Posterior vena cava (tissue), 2 donors: ENCODE measurements at regions not wholly inside any gene's neighbourhood (a gene's known extent, or its start where the extent isn't known, plus 50 kb on each side); places are given as distances from the start of the nearest gene placed in this dataset.
"Not testable (repeated sequence)": the region's sequence is repeated elsewhere in the genome, so short reads cannot be mapped to it uniquely, and the experiment has no call there.

Experiments
- DNase-seq: peaks from one replicate; pipeline ENCODE4 v3.0.0-alpha.2; 2020; ENCODE audit warnings: low spot score
- intact Hi-C, 2 donors: fragments of 100-400 bp; cut with DNase I; formaldehyde crosslinking; loops; one replicate each; pipeline versions ENCODE4 v1.14.1 to v1.14.2; 2022 to 2023
- donor health status: DM: yes; HTN: yes; CAD: no.
- donor health status: DM: yes; HTN: yes; CAD: no.

DNA sequence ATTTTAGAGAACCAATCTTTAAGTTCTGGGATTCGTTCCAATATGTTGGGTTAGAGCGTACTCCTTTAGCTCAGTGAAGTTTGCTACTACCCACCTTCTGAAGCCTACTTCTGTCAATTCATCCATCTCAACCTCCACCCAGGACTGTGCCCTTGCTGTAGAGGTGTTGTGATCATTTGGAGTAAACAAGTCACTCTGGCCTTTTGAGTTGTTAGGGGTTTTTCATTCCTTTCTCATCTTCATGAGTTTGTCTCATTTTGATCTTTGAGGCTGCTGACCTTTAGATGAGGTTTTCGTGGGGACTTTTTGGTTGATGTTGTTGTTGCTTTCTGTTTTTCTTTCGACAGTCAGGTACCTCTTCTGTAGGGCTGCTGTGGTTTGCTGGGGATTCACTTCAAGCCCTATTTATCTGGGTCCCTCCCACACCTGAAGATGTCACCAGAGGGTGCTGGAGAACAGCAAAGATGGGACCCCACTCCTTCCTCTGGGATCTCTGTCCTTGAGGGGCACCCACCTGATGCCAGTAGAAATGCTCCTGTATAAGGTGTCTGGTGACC lies 158.4 kb downstream of the ANKRD36B start:
- DNase-seq, intact Hi-C loops: not testable (repeated sequence)

DNA sequence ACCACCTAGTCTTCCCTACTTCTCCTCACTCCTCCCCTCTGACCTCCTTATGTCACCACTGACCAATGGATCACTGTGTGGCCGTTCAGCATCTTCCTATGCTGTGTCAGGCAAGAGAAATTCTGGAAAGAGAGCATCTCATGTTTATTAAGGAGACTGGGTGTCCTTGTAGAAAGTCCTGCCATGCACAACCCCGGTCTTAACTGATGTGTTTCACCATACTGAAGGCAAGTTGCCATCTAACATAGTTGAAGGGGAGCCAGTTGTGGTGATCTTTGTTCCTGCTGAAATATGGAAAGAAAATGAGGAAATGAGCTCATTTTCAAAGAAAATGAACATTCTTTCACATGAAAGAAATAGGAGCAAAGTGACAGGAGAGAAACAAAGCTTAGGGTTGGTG lies 167.3 kb downstream of the ANKRD36B start:
- intact Hi-C loops, DNase-seq: not testable (repeated sequence)

DNA sequence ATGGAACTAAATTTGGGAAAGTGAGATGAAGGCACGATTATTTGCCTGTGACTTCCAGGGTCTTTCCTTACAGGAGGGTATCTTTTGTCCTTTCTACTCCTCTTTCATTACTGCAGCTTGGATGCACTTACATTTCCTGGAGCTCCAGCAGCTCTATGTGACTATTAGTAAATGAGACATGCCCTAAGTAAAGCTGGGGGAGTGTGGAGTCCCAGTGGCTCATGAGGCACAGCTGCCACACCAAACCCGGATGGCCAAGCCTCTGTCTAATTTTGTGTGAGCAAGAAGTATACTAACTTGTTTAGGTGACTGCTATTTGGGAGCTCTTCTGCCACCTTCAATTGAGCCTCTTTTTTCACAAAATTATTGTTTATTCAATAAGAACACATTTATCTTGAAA lies 183.3 kb downstream of the ANKRD36B start:
- DNase-seq, intact Hi-C loops: not testable (repeated sequence)

DNA sequence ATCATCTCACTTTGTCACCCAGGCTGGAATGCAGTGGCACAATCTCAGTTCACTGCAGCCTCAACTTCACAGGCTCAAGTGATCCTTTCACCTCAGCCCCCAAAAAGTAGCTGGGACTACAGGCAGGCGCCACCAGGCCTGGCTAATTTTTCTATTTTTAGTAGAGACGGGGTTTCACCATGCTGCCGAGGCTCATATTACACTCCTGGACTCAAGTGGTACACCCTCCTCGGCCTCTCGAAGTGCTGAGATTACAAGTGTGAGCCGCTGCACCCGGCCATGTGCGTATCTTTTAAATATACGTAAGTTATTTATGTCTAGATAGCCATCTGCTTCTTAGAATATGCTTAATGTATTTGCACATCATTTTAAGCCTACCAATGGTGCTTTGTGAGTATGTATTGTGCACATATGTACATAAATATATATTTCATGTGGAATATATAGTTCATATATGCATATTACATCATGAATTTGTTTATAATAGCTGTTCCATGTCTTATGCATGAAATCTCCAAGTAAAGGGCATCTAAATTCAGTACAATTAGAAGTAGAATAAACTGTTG lies 184.4 kb downstream of the ANKRD36B start:
- intact Hi-C loops: not testable (repeated sequence)
- DNase-seq: peak; percentile 47

DNA sequence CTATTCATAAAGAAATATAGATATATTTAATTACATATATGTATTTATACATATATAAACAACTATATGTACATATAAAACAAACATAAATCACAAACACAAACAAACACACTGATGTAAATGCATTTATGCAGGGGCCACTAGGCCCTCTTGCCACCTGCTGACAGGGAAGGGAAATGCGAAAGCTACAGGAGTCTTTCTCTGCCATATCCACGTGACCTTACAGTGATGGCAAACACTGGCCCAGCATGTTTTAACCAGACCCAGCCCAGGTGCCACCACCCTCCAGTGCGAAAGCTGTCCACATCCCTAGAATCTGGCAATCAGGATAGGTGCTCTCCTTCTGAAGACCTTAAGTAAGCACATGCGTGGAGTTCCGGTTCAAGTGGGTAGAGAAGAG lies 187.0 kb downstream of the ANKRD36B start:
- intact Hi-C loops, DNase-seq: not testable (repeated sequence)

DNA sequence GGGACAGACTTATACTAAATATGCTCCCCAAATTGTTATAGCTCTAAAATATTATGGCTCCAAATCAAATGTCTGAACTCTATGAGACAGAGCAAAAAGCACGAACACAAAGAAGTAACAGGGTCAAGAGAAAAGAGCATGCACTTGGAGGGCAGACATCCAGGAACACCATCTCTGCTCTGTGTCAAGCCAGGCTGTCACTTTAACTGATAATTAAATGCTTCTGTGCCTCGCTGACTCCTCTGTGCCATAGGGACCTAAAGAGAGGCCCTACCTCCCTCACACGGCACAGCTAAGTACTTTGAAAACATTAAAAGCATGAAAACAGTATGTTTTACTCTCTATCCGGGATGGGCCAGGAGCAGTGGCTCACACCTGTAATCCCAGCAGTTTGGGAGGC lies 194.0 kb downstream of the ANKRD36B start:
- intact Hi-C loops, DNase-seq: not testable (repeated sequence)

DNA sequence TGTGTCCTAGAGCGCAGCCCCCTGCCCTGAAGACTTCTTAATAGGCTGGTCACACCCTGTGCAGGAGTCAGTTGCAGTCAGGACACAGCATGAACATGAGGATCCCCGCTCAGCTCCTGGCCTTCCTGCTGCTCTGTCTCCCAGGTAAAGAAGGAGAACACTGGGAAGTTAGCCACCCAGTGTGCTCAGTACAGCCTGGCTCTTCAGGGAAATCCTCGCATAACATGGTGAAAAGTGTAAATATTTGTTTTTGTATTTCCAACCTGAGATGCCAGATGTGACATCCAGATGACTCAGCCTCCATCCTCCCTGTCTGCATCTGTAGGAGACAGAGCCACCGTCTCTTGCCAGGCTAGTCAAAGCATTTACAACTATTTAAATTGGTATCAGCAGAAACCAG lies 203.9 kb downstream of the ANKRD36B start:
- DNase-seq, intact Hi-C loops: not testable (repeated sequence)

DNA sequence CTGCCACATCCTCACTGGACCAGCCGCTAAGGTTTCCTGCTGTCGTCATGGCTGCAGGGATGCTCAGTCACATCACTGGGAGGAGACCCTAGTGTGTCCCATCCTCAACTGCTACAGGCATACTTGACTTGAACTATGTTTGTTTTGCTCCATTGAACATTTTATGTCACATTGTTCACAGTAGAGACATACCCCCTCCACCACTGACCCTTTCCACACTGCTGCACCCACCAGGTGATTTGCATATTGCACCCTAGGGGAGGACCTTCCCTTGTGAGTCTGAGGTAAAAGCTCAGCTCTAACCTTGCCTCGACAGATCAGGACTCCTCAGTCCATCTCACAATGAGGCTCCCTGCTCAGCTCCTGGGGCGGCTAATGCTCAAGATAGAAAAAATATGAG lies 213.8 kb downstream of the ANKRD36B start:
- DNase-seq, intact Hi-C loops: not testable (repeated sequence)

DNA sequence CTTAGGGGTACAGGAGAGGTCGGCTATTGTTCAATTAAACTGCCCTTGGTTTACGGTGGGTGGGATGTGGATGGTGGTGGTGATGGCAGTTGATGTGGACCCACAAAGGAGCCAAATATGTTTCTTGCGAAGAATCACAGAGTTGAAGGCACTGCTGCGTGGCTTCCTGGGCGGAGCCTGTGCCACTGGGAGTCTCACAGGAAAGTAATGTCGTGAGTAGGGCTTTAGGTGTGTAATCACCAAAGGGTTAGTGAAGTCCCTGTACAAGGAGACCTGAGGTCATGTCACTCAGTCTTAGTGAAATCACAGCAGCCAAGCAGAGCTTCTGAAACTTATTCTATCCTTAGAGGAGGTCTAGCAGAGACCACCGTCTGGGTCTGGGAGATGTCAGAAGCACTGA lies 215.3 kb downstream of the ANKRD36B start:
- DNase-seq, intact Hi-C loops: not testable (repeated sequence)

DNA sequence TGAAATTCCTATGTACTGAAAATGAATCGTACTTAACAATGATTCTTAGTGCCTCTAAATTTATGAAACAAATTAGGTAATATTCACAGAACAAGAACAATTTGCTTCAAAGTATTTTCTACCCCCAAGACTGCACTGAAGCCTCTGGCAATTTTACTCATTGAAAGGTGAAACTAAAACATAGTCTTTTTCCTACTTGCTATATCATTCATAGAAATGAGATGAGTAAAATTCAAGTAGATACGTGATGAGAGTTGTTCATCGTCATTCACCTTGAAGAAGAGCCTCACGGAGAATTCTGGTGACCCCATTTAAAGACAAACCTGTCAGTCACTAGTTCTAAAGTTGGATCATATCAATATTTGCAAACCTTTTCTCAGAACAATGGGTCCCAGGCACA lies 226.5 kb downstream of the ANKRD36B start:
- intact Hi-C loops: not testable (repeated sequence)

DNA sequence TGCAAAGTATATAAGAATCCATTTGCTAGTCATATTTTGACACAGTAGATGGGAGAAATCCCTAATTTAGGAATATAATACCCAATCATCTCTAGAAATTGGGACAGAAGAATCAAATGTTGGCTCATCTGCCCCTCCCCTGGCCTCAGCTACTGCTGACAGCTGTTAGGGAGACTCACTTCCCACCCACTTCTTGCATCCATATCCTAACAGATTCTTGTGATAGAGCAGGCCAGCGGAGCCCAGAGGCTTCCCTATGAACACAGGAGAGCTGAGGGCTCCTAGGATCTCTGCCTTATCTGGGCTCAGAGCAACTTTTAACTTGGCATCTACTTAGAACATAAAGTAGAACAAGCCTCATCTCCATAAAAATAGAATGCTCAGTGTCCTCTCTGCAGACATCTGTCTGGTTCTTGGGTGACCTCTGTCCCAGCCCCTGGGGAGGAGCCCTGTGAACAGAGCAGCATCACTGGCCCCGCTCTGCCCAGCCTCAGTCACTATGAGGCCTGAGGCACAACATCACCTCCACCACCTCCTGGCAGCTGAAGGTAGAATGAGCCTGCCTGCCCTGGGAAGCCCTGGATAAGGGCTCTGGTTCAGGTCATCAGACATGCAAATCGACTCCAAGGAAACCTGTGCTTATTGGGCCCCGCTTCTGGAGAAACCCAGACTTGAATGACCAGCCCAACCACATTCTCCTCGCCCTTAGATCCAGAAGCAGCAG lies 229.7 kb downstream of the ANKRD36B start:
- DNase-seq: no peak
- intact Hi-C loops: no loop called here

More for the DNA sequence above, 226.5 kb downstream of the ANKRD36B start:
- DNase-seq: not testable (repeated sequence)

DNA sequence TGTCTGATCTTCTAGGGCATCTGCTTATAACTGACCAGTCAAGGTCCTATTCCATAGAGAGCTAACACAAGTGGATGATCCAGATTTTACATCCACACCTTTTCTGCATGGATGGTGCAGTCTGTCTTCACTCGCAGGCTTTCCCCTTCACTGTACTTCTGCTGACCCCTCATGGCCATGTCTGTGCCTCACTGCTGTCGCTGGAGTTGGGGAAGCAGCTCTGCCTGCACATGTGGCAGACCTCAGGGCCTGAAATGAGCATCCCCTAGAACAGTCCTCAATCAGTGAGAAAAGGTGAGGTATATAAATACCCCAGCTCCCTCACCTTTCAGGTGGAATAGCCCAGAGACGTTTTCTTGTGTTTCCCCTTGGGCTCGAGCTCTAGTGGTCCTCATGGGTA lies 233.8 kb downstream of the ANKRD36B start:
- DNase-seq: no peak
- intact Hi-C loops: no loop called here

DNA sequence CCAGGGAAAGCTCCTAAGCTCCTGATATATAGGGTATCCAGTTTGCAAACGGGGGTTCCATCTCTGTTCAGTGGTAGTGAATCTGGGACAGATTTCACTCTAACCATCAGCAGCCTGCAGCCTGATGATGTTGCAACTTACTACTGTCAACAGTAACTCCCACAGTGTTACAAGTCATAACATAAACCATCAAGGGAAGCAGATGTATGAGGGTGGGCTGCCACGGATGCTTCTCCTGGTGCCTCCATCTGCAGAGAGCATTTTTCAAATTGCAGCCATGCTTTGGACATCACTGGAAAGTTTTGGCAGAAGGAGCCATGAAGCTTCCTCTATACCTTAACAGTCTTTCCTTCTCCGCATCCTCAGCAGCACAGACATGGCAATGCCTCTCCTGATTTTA lies 234.5 kb downstream of the ANKRD36B start:
- no peak for DNase-seq
- intact Hi-C loops: no loop called here

DNA sequence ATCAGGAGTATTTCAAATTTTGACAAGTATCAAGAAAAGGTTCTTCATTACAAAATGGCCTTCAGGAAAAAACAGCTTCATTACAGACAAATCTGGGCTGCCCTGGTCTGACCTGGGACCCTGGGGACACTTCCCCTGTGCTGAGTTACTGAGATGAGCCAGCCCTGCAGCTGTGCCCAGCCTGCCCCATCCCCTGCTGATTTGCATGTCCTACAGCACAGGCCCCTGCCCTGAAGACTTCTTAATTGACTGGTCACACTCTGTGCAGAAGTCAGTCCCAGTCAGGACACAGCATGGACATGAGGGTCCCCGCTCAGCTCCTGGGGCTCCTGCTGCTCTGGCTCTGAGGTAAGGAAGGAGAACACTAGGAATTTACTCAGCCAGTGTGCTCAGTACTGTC lies 235.1 kb downstream of the ANKRD36B start:
- intact Hi-C loops: no loop called here
- DNase-seq: no peak

DNA sequence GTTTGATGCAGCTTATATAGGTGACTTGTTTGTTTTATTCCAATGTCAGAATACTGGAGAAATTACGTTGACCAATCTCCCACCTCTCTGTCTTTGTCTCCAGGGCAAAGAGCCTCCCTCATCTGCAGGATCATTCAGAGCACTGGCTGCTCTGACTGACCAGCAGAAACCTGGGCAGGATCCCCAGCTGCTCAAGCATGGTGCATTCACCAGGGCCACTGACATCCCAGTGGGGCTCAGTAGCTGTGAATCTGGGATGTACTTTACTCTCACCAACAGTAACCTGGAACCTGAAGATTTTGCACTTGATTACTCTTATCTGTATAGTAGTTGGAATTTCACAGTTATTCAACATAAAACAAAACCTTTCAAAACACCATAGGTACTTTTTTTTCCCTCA lies 235.9 kb downstream of the ANKRD36 start:
- DNase-seq: no peak
- intact Hi-C loops: no loop called here

DNA sequence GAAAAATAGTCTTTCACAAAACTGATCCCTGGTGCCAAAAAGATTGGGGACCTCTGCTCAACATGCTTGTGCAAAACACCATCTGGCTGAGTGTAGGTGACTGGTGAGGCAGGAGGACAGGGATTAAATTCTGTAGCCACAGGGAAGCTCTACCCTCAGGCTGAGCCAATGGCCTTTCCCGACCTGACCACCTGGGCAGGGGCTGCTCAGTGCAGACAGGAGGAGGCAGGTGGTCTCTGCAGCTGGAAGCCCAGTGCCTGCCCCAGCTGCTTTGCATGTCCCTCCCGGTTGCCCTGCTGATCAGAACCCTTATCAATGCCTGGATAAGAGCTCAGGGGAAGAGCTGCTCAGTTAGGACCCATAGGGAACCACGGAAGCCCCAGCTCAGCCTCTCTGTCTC lies 235.3 kb downstream of the ANKRD36 start:
- intact Hi-C loops: no loop called here
- DNase-seq: no peak

DNA sequence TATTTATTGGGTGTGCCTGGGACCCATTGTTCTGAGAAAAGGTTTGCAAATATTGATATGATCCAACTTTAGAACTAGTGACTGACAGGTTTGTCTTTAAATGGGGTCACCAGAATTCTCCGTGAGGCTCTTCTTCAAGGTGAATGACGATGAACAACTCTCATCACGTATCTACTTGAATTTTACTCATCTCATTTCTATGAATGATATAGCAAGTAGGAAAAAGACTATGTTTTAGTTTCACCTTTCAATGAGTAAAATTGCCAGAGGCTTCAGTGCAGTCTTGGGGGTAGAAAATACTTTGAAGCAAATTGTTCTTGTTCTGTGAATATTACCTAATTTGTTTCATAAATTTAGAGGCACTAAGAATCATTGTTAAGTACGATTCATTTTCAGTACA lies 232.0 kb downstream of the ANKRD36 start:
- DNase-seq, intact Hi-C loops: not testable (repeated sequence)

DNA sequence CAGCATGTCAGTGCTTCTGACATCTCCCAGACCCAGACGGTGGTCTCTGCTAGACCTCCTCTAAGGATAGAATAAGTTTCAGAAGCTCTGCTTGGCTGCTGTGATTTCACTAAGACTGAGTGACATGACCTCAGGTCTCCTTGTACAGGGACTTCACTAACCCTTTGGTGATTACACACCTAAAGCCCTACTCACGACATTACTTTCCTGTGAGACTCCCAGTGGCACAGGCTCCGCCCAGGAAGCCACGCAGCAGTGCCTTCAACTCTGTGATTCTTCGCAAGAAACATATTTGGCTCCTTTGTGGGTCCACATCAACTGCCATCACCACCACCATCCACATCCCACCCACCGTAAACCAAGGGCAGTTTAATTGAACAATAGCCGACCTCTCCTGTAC lies 220.7 kb downstream of the ANKRD36 start:
- DNase-seq, intact Hi-C loops: not testable (repeated sequence)

DNA sequence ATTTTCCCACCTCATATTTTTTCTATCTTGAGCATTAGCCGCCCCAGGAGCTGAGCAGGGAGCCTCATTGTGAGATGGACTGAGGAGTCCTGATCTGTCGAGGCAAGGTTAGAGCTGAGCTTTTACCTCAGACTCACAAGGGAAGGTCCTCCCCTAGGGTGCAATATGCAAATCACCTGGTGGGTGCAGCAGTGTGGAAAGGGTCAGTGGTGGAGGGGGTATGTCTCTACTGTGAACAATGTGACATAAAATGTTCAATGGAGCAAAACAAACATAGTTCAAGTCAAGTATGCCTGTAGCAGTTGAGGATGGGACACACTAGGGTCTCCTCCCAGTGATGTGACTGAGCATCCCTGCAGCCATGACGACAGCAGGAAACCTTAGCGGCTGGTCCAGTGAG lies 219.2 kb downstream of the ANKRD36 start:
- intact Hi-C loops, DNase-seq: not testable (repeated sequence)

DNA sequence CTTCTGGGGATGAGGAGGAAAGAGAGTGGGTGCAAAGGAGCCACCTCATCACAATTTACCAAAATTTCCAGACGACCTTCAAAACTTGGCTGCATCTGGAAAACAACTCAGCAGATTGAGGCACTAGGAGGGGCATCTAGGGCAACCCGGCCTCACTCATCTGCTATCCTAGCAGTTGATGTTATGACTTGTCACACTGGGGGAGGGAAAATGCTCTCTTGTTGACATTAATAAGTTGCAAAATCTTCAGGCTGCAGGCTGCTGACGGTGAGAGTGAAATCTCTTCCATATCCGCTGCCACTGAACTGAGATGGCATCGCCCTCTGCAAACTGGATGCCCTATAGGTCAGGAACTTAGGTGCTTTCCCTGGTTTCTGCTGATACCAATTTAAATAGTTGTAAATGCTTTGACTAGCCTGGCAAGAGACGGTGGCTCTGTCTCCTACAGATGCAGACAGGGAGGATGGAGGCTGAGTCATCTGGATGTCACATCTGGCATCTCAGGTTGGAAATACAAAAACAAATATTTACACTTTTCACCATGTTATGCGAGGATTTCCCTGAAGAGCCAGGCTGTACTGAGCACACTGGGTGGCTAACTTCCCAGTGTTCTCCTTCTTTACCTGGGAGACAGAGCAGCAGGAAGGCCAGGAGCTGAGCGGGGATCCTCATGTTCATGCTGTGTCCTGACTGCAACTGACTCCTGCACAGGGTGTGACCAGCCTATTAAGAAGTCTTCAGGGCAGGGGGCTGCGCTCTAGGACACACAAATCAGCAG lies 209.2 kb downstream of the ANKRD36 start:
- DNase-seq: not testable (repeated sequence)

More for the DNA sequence above, 209.2 kb downstream of the ANKRD36 start:
- intact Hi-C loops: not testable (repeated sequence)
